ENCODE measurements at regions not wholly inside any gene's neighbourhood (a gene's known extent, or its start where the extent isn't known, plus 50 kb on each side); places are given as distances from the start of the nearest gene placed in this dataset.

DNA sequence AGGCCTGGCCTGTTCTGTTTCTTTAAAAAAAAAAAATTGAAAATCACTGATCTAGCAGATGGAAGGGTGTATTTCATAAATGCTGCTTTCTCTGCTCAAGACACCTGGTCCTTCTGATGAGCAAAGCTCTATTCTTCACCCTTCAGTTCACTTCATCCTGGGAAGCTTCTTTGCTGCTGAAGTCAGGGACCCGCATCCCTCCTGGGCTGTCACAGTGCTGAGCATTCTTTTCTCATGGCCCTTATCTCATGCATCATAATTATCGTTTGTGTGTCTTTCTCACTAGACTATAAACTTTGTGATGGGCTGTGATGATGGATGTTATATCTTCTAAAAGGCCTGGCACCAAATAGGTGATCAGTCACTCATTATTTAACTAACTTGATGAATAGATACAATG is 461.0 kb downstream of the GADD45G start:
- TF ChIP-seq, protein P1, sequence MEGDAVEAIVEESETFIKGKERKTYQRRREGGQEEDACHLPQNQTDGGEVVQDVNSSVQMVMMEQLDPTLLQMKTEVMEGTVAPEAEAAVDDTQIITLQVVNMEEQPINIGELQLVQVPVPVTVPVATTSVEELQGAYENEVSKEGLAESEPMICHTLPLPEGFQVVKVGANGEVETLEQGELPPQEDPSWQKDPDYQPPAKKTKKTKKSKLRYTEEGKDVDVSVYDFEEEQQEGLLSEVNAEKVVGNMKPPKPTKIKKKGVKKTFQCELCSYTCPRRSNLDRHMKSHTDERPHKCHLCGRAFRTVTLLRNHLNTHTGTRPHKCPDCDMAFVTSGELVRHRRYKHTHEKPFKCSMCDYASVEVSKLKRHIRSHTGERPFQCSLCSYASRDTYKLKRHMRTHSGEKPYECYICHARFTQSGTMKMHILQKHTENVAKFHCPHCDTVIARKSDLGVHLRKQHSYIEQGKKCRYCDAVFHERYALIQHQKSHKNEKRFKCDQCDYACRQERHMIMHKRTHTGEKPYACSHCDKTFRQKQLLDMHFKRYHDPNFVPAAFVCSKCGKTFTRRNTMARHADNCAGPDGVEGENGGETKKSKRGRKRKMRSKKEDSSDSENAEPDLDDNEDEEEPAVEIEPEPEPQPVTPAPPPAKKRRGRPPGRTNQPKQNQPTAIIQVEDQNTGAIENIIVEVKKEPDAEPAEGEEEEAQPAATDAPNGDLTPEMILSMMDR (conservative IDR thresholded peaks at IDR 0.05 in 1 of 2, IDR thresholded peaks at IDR 0.05 in 1 of 2; ENCODE audit: extremely low read depth in 1 of 2, insufficient read depth in 1 of 2, low read depth in 1 of 2, low read length in 2 of 2) = no peak
- no peak for TF ChIP-seq EZH2 (IDR thresholded peaks at IDR 0.05; ENCODE audit: borderline replicate concordance, low read length)

All from mammary epithelial cell (primary cell).